HEK293T (cell line): ENCODE measurements at regions not wholly inside any gene's neighbourhood (a gene's known extent, or its start where the extent isn't known, plus 50 kb on each side); places are given as distances from the start of the nearest gene placed in this dataset.

Experiments used
- FOXK2 ChIP-seq: fragments of 450-650 bp; IDR thresholded peaks from 2 replicates; pipeline ENCODE4 v1.6.1; 2016; ENCODE audit warnings: mild to moderate bottlenecking
- FOXM1 ChIP-seq: fragments of 450-650 bp; IDR thresholded peaks from 2 replicates; pipeline ENCODE4 v1.6.1; 2017; ENCODE audit warnings: mild to moderate bottlenecking, borderline replicate concordance
- ZNF384 ChIP-seq: fragments of 450-650 bp; IDR thresholded peaks from 2 replicates; pipeline ENCODE4 v1.6.1; 2016

- TF ChIP-seq FOXK2 (no peak), FOXM1 (no peak), ZNF384 (no peak)
Measured at GRCh38 chr5:158069838-158070237, 210.9 kb upstream of the CLINT1 start.
